ENCODE measurements at regions not wholly inside any gene's neighbourhood (a gene's known extent, or its start where the extent isn't known, plus 50 kb on each side); places are given as distances from the start of the nearest gene placed in this dataset.

DNA sequence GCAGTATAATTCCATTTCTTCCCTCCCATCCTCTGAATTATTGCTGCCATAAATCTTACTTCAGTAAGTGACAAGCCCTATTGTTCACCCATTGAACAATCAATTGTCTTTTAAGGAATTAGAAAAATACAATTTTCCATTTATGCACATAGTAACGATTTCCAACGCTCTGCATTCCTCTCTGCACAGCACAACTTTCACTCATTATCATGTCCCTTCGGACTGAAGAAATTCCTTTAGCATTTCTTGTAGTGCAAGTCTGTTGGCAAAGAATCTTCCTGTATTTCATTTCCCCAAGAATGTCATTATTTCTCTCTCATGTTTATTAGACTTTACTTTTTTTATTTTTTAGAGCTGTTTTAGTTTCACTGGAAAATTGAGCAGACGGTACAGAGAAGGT lies 252.1 kb upstream of the RTL1 start:
- no peak overlapping the region for H3K4me3 ChIP-seq
- TF ChIP-seq POLR2AphosphoS5 (IDR thresholded peaks at IDR 0.05): no peak
- TF ChIP-seq, protein P1, sequence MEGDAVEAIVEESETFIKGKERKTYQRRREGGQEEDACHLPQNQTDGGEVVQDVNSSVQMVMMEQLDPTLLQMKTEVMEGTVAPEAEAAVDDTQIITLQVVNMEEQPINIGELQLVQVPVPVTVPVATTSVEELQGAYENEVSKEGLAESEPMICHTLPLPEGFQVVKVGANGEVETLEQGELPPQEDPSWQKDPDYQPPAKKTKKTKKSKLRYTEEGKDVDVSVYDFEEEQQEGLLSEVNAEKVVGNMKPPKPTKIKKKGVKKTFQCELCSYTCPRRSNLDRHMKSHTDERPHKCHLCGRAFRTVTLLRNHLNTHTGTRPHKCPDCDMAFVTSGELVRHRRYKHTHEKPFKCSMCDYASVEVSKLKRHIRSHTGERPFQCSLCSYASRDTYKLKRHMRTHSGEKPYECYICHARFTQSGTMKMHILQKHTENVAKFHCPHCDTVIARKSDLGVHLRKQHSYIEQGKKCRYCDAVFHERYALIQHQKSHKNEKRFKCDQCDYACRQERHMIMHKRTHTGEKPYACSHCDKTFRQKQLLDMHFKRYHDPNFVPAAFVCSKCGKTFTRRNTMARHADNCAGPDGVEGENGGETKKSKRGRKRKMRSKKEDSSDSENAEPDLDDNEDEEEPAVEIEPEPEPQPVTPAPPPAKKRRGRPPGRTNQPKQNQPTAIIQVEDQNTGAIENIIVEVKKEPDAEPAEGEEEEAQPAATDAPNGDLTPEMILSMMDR (IDR thresholded peaks at IDR 0.05): no peak
- no peak for TF ChIP-seq POLR2A (IDR thresholded peaks at IDR 0.05)
- no peaks in the 10 kb centered on the region for H3K4me1 ChIP-seq (replicated peaks)
- no peaks in the 10 kb centered on the region for H3K9me3 ChIP-seq
- H3K27ac ChIP-seq: no peak overlapping the region
- DNase-seq (ENCODE audit: low spot score): no peak
- intact Hi-C loops (cut with DNase I): no loop called here
- 31% methylated on average over 4 of the region's 4 CpGs for WGBS
- H3K27me3 ChIP-seq (replicated peaks; ENCODE audit: insufficient read depth): no peaks in the 10 kb centered on the region
- no peaks in the 10 kb centered on the region for H3K36me3 ChIP-seq

DNA sequence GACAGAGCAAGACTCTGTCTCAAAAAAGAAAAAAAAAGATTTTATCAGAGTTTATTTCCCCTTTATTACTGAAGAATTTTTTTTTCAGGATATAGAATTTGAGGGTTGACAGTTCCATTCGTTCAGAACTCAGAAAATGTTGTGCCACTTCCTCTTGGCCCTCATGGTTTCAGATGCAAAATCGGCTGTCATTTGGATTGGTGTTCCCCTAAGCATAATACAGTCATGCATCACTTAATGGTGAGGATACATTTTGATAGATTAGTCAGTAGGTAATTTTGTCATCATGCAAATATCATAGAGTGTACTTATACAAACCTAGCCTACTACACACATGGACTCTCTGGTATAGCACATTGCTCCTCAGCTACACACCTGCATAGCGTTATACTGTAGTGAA lies 263.9 kb upstream of the RTL1 start:
- Histone ChIP-seq H3K4me1 (replicated peaks) (no peaks in the 10 kb centered on the region), H3K36me3 (no peaks in the 10 kb centered on the region), H3K27me3 (replicated peaks; ENCODE audit: insufficient read depth) (no peaks in the 10 kb centered on the region), H3K27ac (no peak overlapping the region), H3K4me3 (no peak overlapping the region), H3K9me3 (no peaks in the 10 kb centered on the region)
- DNase-seq (ENCODE audit: low spot score): no peak
- intact Hi-C loops (cut with DNase I): no loop called here
- 96% methylated on average over 3 of the region's 3 CpGs for WGBS
- TF ChIP-seq, protein P1 (IDR thresholded peaks at IDR 0.05): no peak
- no peak for TF ChIP-seq POLR2AphosphoS5 (IDR thresholded peaks at IDR 0.05)
- TF ChIP-seq POLR2A (IDR thresholded peaks at IDR 0.05): no peak

DNA sequence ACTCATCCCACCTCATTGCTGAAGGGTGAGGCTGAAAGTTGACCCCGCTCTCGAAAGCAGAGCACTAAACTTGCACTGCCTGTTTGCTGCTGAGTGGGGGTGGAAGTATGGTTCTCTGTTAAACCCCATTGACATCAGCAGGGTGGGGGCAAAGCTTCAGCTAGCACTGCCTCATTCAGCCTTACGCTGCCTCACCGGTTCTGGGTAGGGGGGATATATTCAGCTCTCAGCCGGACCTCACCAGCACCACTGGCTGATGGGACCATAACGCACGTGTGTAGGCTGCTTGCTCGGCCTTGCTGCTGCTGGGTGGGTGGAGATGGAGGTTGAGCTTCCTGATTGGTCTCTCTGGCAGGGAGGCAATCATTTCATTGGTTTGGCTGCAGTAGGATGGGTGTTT lies 265.7 kb upstream of the RTL1 start:
- TF ChIP-seq, protein P1 (IDR thresholded peaks at IDR 0.05): no peak
- TF ChIP-seq POLR2A (IDR thresholded peaks at IDR 0.05): no peak
- no peak for TF ChIP-seq POLR2AphosphoS5 (IDR thresholded peaks at IDR 0.05)
- no peak for DNase-seq (ENCODE audit: low spot score)
- WGBS: 83% methylated on average over 8 of the region's 8 CpGs
- Histone ChIP-seq H3K9me3 (no peaks in the 10 kb centered on the region), H3K27me3 (replicated peaks; ENCODE audit: insufficient read depth) (no peaks in the 10 kb centered on the region), H3K36me3 (no peaks in the 10 kb centered on the region), H3K4me1 (replicated peaks) (no peaks in the 10 kb centered on the region), H3K4me3 (no peak overlapping the region), H3K27ac (no peak overlapping the region)
- intact Hi-C loops (cut with DNase I): no loop called here

DNA sequence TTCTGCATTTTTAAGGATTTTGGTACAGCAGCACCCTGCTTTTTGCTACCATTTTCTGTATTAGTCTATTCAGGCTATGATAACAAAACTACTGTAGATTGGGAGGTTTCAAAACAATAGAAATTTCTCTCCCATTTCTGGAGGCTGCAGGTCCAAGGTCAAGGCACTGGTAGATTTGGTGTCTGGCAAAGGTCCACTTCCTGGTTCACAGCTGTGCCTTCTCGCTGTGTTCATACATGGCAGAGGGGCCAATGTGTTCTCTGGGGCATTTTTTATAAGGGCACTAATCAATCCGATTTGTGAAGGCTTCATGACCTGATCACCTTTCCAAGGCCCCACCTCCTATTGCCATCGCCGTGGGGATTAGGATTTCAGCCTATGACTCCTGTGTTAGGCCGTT lies 268.1 kb upstream of the RTL1 start:
- Histone ChIP-seq H3K27me3 (replicated peaks; ENCODE audit: insufficient read depth) (no peaks in the 10 kb centered on the region), H3K27ac (no peak overlapping the region), H3K4me3 (no peak overlapping the region), H3K36me3 (no peaks in the 10 kb centered on the region), H3K9me3 (no peaks in the 10 kb centered on the region), H3K4me1 (replicated peaks) (no peaks in the 10 kb centered on the region)
- TF ChIP-seq, protein P1 (IDR thresholded peaks at IDR 0.05): no peak
- TF ChIP-seq POLR2A (IDR thresholded peaks at IDR 0.05): no peak
- no peak for TF ChIP-seq POLR2AphosphoS5 (IDR thresholded peaks at IDR 0.05)
- WGBS: 89% methylated on average over 5 of the region's 5 CpGs
- intact Hi-C loops (cut with DNase I): no loop called here
- no peak for DNase-seq (ENCODE audit: low spot score)

DNA sequence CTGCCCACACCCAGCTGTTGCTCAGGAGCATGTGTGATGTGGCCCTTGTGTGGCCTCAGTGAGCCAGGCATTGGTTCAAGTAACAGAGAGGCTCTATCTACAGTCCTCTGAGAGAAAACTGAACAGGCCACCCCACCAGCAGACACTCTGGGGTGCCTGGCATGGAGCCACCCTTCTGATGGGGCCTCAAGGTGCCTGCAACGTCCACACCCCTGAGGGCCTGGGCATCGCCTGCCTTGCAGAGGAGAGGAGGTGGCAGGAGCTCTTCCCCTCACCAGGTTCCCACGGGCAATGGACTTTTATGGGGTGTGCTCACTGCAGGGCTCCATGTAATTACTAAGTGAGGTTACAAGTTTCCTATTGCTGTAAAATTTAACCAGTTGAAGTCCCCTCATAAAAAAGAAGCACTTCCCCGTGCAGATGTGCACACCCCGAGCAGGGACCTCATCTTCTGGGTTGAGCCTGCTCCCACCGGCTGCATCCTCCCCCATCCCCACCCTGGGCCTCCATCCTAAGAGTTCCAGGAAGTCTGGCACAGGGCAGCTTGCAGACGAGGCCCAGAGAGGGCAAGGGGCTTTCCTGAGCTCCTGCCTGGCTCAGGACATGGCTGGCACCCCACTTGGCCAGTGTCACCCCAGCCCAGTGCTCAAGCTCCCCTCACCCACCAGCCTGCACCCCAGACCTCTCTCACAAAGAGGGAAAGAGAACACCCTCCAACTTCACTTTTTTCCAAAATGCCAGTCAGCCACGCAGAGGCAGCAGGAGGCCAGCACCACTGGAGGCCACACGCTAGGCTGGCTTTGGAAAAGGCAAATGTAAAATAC lies 270.4 kb upstream of the RTL1 start:
- 76% methylated on average over 9 of the region's 9 CpGs for WGBS
- no peaks in the 10 kb centered on the region for H3K4me1 ChIP-seq (replicated peaks)
- no peak for DNase-seq (ENCODE audit: low spot score)
- intact Hi-C loops (cut with DNase I): no loop called here
- no peak overlapping the region for H3K4me3 ChIP-seq
- H3K36me3 ChIP-seq: no peaks in the 10 kb centered on the region
- H3K27ac ChIP-seq: no peak overlapping the region
- no peaks in the 10 kb centered on the region for H3K9me3 ChIP-seq
- no peak for TF ChIP-seq POLR2A (IDR thresholded peaks at IDR 0.05)
- no peaks in the 10 kb centered on the region for H3K27me3 ChIP-seq (replicated peaks; ENCODE audit: insufficient read depth)

Data from prostate gland (tissue), 2 donors.